ENCODE measurements at regions not wholly inside any gene's neighbourhood (a gene's known extent, or its start where the extent isn't known, plus 50 kb on each side); places are given as distances from the start of the nearest gene placed in this dataset.

- TF ChIP-seq CTCF (conservative IDR thresholded peaks at IDR 0.05; ENCODE audit: low read length) (no peak), EZH2phosphoT487 (IDR thresholded peaks at IDR 0.05; ENCODE audit: borderline replicate concordance) (no peak)
These were observed 327.7 kb downstream of the DHX35 start for GRCh38 chr20:39289831-39290230.
